GM12873 (cell line): ENCODE measurements at regions not wholly inside any gene's neighbourhood (a gene's known extent, or its start where the extent isn't known, plus 50 kb on each side); places are given as distances from the start of the nearest gene placed in this dataset.

Source experiments
- CTCF ChIP-seq: IDR thresholded peaks from 2 replicates; pipeline ENCODE4 v1.5.1; 2012; ENCODE audit warnings: low read depth, mild to moderate bottlenecking, moderate library complexity, low read length, control low read depth; ENCODE audit not compliant: insufficient read depth; ENCODE audit errors: missing control alignments

GRCh38 chr13:99071211-99071610, 93.3 kb upstream of the DOCK9 start:
- no peak for TF ChIP-seq CTCF

GRCh38 chr13:99071666-99072065, 93.8 kb upstream of the DOCK9 start:
- no peak for TF ChIP-seq CTCF

- TF ChIP-seq CTCF: no peak
These were observed 94.5 kb upstream of the DOCK9 start for GRCh38 chr13:99072356-99072755.

- no peak for TF ChIP-seq CTCF
These were observed 95.1 kb upstream of the DOCK9 start for GRCh38 chr13:99072941-99073340.

GRCh38 chr13:99074693-99075092, 96.8 kb upstream of the DOCK9 start:
- TF ChIP-seq CTCF: no peak

GRCh38 chr13:99075268-99076191, 97.7 kb upstream of the DOCK9 start:
- TF ChIP-seq CTCF: no peak

- no peak for TF ChIP-seq CTCF
These were observed 100.3 kb upstream of the DOCK9 start for GRCh38 chr13:99078017-99078771.
